H9 (cell line): ENCODE measurements at regions not wholly inside any gene's neighbourhood (a gene's known extent, or its start where the extent isn't known, plus 50 kb on each side); places are given as distances from the start of the nearest gene placed in this dataset.

Experiments
- DNase-seq: peaks from one replicate; pipeline ENCODE4 v3.0.0-alpha.2; 2017
- H2AFZ ChIP-seq: one replicate; pipeline ENCODE4 v1.6.1; 2013; ENCODE audit warnings: mild to moderate bottlenecking, low read length, control low read depth, moderate library complexity
- H2AK5ac ChIP-seq: 2 replicates; pipeline ENCODE4 v1.6.1; 2013; ENCODE audit warnings: low read length, control low read depth, mixed read lengths; ENCODE audit not compliant: insufficient read length
- H2BK120ac ChIP-seq: one replicate; pipeline ENCODE4 v1.6.1; 2013; ENCODE audit warnings: low read depth, mild to moderate bottlenecking, low read length, control low read depth, inconsistent platforms; ENCODE audit not compliant: poor library complexity, severe bottlenecking
- H2BK12ac ChIP-seq: 2 replicates; pipeline ENCODE4 v1.6.1; 2013; ENCODE audit warnings: low read length, control low read depth, mixed read lengths, low read depth; ENCODE audit not compliant: insufficient read length
- H2BK15ac ChIP-seq: 2 replicates; pipeline ENCODE4 v1.6.1; 2013; ENCODE audit warnings: low read depth, low read length, control low read depth
- H2BK20ac ChIP-seq: one replicate; pipeline ENCODE4 v1.6.1; 2013; ENCODE audit warnings: low read depth, mild to moderate bottlenecking, low read length, control low read depth, inconsistent platforms; ENCODE audit not compliant: poor library complexity, severe bottlenecking
- H2BK5ac ChIP-seq: 2 replicates; pipeline ENCODE4 v1.6.1; 2013; ENCODE audit warnings: low read length, control low read depth, mixed read lengths; ENCODE audit not compliant: insufficient read length
- H3K14ac ChIP-seq: 2 replicates; pipeline ENCODE4 v1.6.1; 2013; ENCODE audit warnings: low read length, control low read depth; ENCODE audit not compliant: insufficient read depth
- H3K18ac ChIP-seq: 2 replicates; pipeline ENCODE4 v1.6.1; 2013; ENCODE audit warnings: low read depth, mild to moderate bottlenecking, mixed read lengths, low read length, control low read depth; ENCODE audit not compliant: insufficient read length
- H3K23ac ChIP-seq: 2 replicates; pipeline ENCODE4 v1.6.1; 2013; ENCODE audit warnings: low read length, control low read depth, mixed read lengths, low read depth; ENCODE audit not compliant: insufficient read length
- H3K23me2 ChIP-seq: 2 replicates; pipeline ENCODE4 v1.6.1; 2013; ENCODE audit warnings: low read depth, mild to moderate bottlenecking, mixed read lengths, low read length, control low read depth; ENCODE audit not compliant: insufficient read length, poor library complexity, severe bottlenecking
- H3K27ac ChIP-seq: 2 replicates; pipeline ENCODE4 v1.5.1; 2013; ENCODE audit warnings: low read length, control low read depth, mixed read lengths, low read depth; ENCODE audit not compliant: insufficient read length
- H3K27me3 ChIP-seq: 2 replicates; pipeline ENCODE4 v1.6.1; 2013; ENCODE audit warnings: low read length, control low read depth, inconsistent platforms; ENCODE audit not compliant: insufficient read depth
- H3K4ac ChIP-seq: 2 replicates; pipeline ENCODE4 v1.6.1; 2013; ENCODE audit warnings: low read depth, mild to moderate bottlenecking, control low read depth, inconsistent platforms, low read length, moderate library complexity
- H3K4me1 ChIP-seq: 2 replicates; pipeline ENCODE4 v1.6.1; 2013; ENCODE audit warnings: low read length, control low read depth, inconsistent platforms; ENCODE audit not compliant: insufficient read depth
- H3K4me2 ChIP-seq: 2 replicates; pipeline ENCODE4 v1.6.1; 2013; ENCODE audit warnings: low read length, control low read depth, mixed read lengths; ENCODE audit not compliant: insufficient read length, insufficient read depth
- H3K56ac ChIP-seq: 2 replicates; pipeline ENCODE4 v1.6.1; 2013; ENCODE audit warnings: low read depth, mild to moderate bottlenecking, mixed read lengths, low read length, control low read depth; ENCODE audit not compliant: insufficient read length
- H3K79me1 ChIP-seq: 2 replicates; pipeline ENCODE4 v1.6.1; 2013; ENCODE audit warnings: low read depth, mild to moderate bottlenecking, moderate library complexity, low read length, control low read depth, inconsistent platforms; ENCODE audit not compliant: insufficient read depth, poor library complexity, severe bottlenecking
- H3K79me2 ChIP-seq: 2 replicates; pipeline ENCODE4 v1.6.1; 2013; ENCODE audit warnings: low read length, control low read depth, inconsistent platforms; ENCODE audit not compliant: insufficient read depth
- H3K9ac ChIP-seq: 2 replicates; pipeline ENCODE4 v1.6.1; 2013; ENCODE audit warnings: low read length, control low read depth, mixed read lengths; ENCODE audit not compliant: insufficient read length; ENCODE audit errors: extremely low read depth
- H3K9me3 ChIP-seq: one replicate; pipeline ENCODE4 v1.6.1; 2013; ENCODE audit warnings: low read depth, low read length, inconsistent platforms; ENCODE audit not compliant: control insufficient read depth
- H3T11ph ChIP-seq: one replicate; pipeline ENCODE4 v1.6.1; 2013; ENCODE audit warnings: mild to moderate bottlenecking, low read length, control low read depth, inconsistent platforms
- H4K20me1 ChIP-seq: one replicate; pipeline ENCODE4 v1.6.1; 2013; ENCODE audit not compliant: control insufficient read depth, insufficient read length, insufficient read depth
- H4K5ac ChIP-seq: 2 replicates; pipeline ENCODE4 v1.6.1; 2013; ENCODE audit warnings: low read depth, mild to moderate bottlenecking, mixed read lengths, low read length, control low read depth; ENCODE audit not compliant: insufficient read length
- H4K8ac ChIP-seq: replicated peaks from 2 replicates; pipeline ENCODE4 v1.6.1; 2013; ENCODE audit warnings: low read length, control low read depth, mixed read lengths, low read depth; ENCODE audit not compliant: insufficient read length
- H4K91ac ChIP-seq: 2 replicates; pipeline ENCODE4 v1.6.1; 2013; ENCODE audit warnings: low read depth, mild to moderate bottlenecking, moderate library complexity, mixed read lengths, low read length, control low read depth; ENCODE audit not compliant: insufficient read length
- H3K27ac Mint-ChIP-seq, 3 experiments: 2 replicates in 2 of 3; 3 replicates in 1 of 3; pipeline ENCODE4 v1.8.0; 2020 to 2021; ENCODE audit warnings: mixed read lengths in 3 of 3, mild to moderate bottlenecking in 1 of 3, moderate library complexity in 1 of 3
- H3K27me3 Mint-ChIP-seq: 2 replicates; pipeline ENCODE4 v1.8.0; 2021; ENCODE audit warnings: low read depth, mild to moderate bottlenecking, moderate library complexity, mixed read lengths
- H3K36me3 Mint-ChIP-seq, 3 experiments: 2 replicates in 2 of 3; 3 replicates in 1 of 3; pipeline ENCODE4 v1.8.0; 2020 to 2021; ENCODE audit warnings: low read depth in 3 of 3, mixed read lengths in 3 of 3; ENCODE audit not compliant: insufficient read depth in 1 of 3
- H3K4me1 Mint-ChIP-seq, 2 experiments: 2 replicates each; pipeline ENCODE4 v1.8.0; 2020; ENCODE audit warnings: mixed read lengths in 2 of 2
- H3K4me3 Mint-ChIP-seq, 2 experiments: 2 replicates in 1 of 2; 3 replicates in 1 of 2; pipeline ENCODE4 v1.8.0; 2020 to 2021; ENCODE audit warnings: mild to moderate bottlenecking in 2 of 2, mixed read lengths in 2 of 2, moderate library complexity in 1 of 2
- H3K9me3 Mint-ChIP-seq, 2 experiments: 2 replicates in 1 of 2; 3 replicates in 1 of 2; pipeline ENCODE4 v1.8.0; 2020; ENCODE audit warnings: mild to moderate bottlenecking in 2 of 2, mixed read lengths in 2 of 2, moderate library complexity in 1 of 2
- CTCF ChIP-seq: fragments of 200-600 bp; sonication (generic); conservative IDR thresholded peaks from 3 replicates; pipeline ENCODE4 v1.8.0; 2021; ENCODE audit warnings: antibody characterized with exemption, mild to moderate bottlenecking
- WGBS: extraction: QIAGEN DNeasy Blood & Tissue Kit; methylation state at CpG from one replicate; pipeline ENCODE4 v1.1.7; 2013; ENCODE audit warnings: missing lambda C conversion rate, low lambda C conversion rate, mixed read lengths; ENCODE audit not compliant: insufficient read length; ENCODE audit errors: extremely low coverage; 5-methylcytosine and 5-hydroxymethylcytosine counted together

GRCh38 chr6:139611327-139612134 is 237.1 kb upstream of the CITED2 start:
- H3K4ac ChIP-seq: no peak overlapping the region
- no peaks in the 10 kb centered on the region for H3K79me1 ChIP-seq
- no peaks in the 10 kb centered on the region for H3K27me3 Mint-ChIP-seq
- H3K56ac ChIP-seq: no peak overlapping the region
- no peak overlapping the region for H2AK5ac ChIP-seq
- no peak overlapping the region for H3K4me3 Mint-ChIP-seq
- H3K9me3 ChIP-seq: no peaks in the 10 kb centered on the region
- DNase-seq: no peak
- H3K27me3 ChIP-seq: no peaks in the 10 kb centered on the region
- no peak overlapping the region for H2BK12ac ChIP-seq
- no CpG with 5 or more reads among the region's 8 CpGs for WGBS
- no peaks in the 10 kb centered on the region for H3K23me2 ChIP-seq
- H3K27ac ChIP-seq: no peak overlapping the region
- no peak overlapping the region for H3K9ac ChIP-seq
- no peak overlapping the region for H2BK20ac ChIP-seq
- no peak overlapping the region for H2BK15ac ChIP-seq
- H3K18ac ChIP-seq: no peak overlapping the region
- peak overlapping the region; percentile 3 to 79 (median 20); a peak in 3 of 7 replicates for H3K27ac Mint-ChIP-seq
- H3K23ac ChIP-seq: no peak overlapping the region
- peaks cover 36 to 40% of the 10 kb centered on the region in 2 experiments for H3K4me1 Mint-ChIP-seq
- H4K8ac ChIP-seq: no peak overlapping the region
- H3K14ac ChIP-seq: no peak overlapping the region
- no peak overlapping the region for H2AFZ ChIP-seq
- H3T11ph ChIP-seq: no peak overlapping the region
- H3K4me2 ChIP-seq: no peak overlapping the region
- H4K20me1 ChIP-seq: no peaks in the 10 kb centered on the region
- H2BK5ac ChIP-seq: no peak overlapping the region
- H4K5ac ChIP-seq: no peak overlapping the region
- H3K4me1 ChIP-seq: peaks cover 10% of the 10 kb centered on the region; the same call in 1 of the 2 replicates
- H3K79me2 ChIP-seq: no peaks in the 10 kb centered on the region
- peaks cover 0 to 1% of the 10 kb centered on the region in 2 experiments; a peak in 2 of 5 replicates for H3K9me3 Mint-ChIP-seq
- H3K36me3 Mint-ChIP-seq: peaks cover 0 to 2% (median 0%) of the 10 kb centered on the region in 3 experiments; a peak in 1 of 7 replicates
- no peak for TF ChIP-seq CTCF
- H4K91ac ChIP-seq: no peak overlapping the region
- no peak overlapping the region for H2BK120ac ChIP-seq
